ENCODE measurements at regions not wholly inside any gene's neighbourhood (a gene's known extent, or its start where the extent isn't known, plus 50 kb on each side); places are given as distances from the start of the nearest gene placed in this dataset.
"Not testable (repeated sequence)": the region's sequence is repeated elsewhere in the genome, so short reads cannot be mapped to it uniquely, and the experiment has no call there.

- TF ChIP-seq EZH2 (IDR thresholded peaks at IDR 0.05; ENCODE audit: low read depth, unreplicated experiment); NANOG (IDR thresholded peaks at IDR 0.05; ENCODE audit: borderline replicate concordance); EZH2phosphoT487 (IDR thresholded peaks at IDR 0.05; ENCODE audit: unreplicated experiment); CTCF (conservative IDR thresholded peaks at IDR 0.05; ENCODE audit: low read depth in 2 of 2); REST (IDR thresholded peaks at IDR 0.05; ENCODE audit: unreplicated experiment); CREB1 (CRISPR knock-in tag; IDR thresholded peaks at IDR 0.05; ENCODE audit: low read depth); ZNF114 (CRISPR knock-in tag; IDR thresholded peaks at IDR 0.05); POLR2AphosphoS5 (IDR thresholded peaks at IDR 0.05; ENCODE audit: low read depth); JUNB (IDR thresholded peaks at IDR 0.05; ENCODE audit: unreplicated experiment); ZNF331 (CRISPR knock-in tag; IDR thresholded peaks at IDR 0.05; ENCODE audit: low read depth); ETS1 (IDR thresholded peaks at IDR 0.05): not testable (repeated sequence)
Measured at GRCh38 chrX:106291779-106292390, 123.8 kb downstream of the PWWP3B start.

Measured in GM23338 (cell line).